ENCODE measurements at regions not wholly inside any gene's neighbourhood (a gene's known extent, or its start where the extent isn't known, plus 50 kb on each side); places are given as distances from the start of the nearest gene placed in this dataset.

GRCh38 chr3:6719999-6720398 is 140.9 kb upstream of the GRM7 start:
- no peak for DNase-seq (ENCODE audit: low read depth, low spot score)
- BruUV-seq (replicated peaks) = no TSS peak
- Histone ChIP-seq H3K27ac (ENCODE audit: insufficient read depth, low read depth, low read length) (no peak overlapping the region), H3K9me1 (replicated peaks; ENCODE audit: control insufficient read depth, extremely low read depth, insufficient read depth, low read length) (no peaks in the 10 kb centered on the region), H3K79me2 (ENCODE audit: control insufficient read depth, insufficient read depth, low read length) (no peaks in the 10 kb centered on the region), H2AFZ (ENCODE audit: low read depth, low read length) (no peak overlapping the region), H3K36me3 (ENCODE audit: control insufficient read depth in 2 of 2, extremely low read depth in 1 of 2, insufficient read depth in 2 of 2, low read length in 2 of 2) (no peaks in the 10 kb centered on the region), H3K27me3 (ENCODE audit: control insufficient read depth in 2 of 2, insufficient read depth in 2 of 2, low read length in 2 of 2) (no peaks in the 10 kb centered on the region), H3K4me3 (replicated peaks in 1 of 3; ENCODE audit: insufficient read depth in 1 of 3, low read depth in 1 of 3, low read length in 3 of 3) (no peak overlapping the region), H3K9ac (replicated peaks; ENCODE audit: extremely low read depth, insufficient read depth, low read length) (no peak overlapping the region), H3K4me2 (ENCODE audit: insufficient read depth, low read length) (no peak overlapping the region), H3K4me1 (ENCODE audit: control insufficient read depth, extremely low read depth, insufficient read depth, low read length) (no peaks in the 10 kb centered on the region), H4K20me1 (replicated peaks; ENCODE audit: control insufficient read depth, extremely low read depth, insufficient read depth, low read length) (no peaks in the 10 kb centered on the region), H3K9me3 (replicated peaks; ENCODE audit: control insufficient read depth, insufficient read depth, low read length) (no peaks in the 10 kb centered on the region)
- TF ChIP-seq GATA2 (IDR thresholded peaks at IDR 0.05; ENCODE audit: insufficient read depth, insufficient read length, low read depth, low read length) (no peak), JUN (IDR thresholded peaks at IDR 0.05; ENCODE audit: borderline replicate concordance, insufficient read depth, insufficient read length, low read depth) (no peak), MAX (IDR thresholded peaks at IDR 0.05; ENCODE audit: insufficient read depth, insufficient read length) (no peak), POLR2A (IDR thresholded peaks at IDR 0.05; ENCODE audit: low read depth, low read length) (no peak), POLR2AphosphoS5 (IDR thresholded peaks at IDR 0.05; ENCODE audit: insufficient read depth, low read depth, low read length) (no peak), MYC (IDR thresholded peaks at IDR 0.05; ENCODE audit: low read depth, low read length) (no peak), CTCF (IDR thresholded peaks at IDR 0.05; ENCODE audit: extremely low read depth in 1 of 2, insufficient read depth in 1 of 2, low read depth in 1 of 2, low read length in 2 of 2) (no peak), FOS (IDR thresholded peaks at IDR 0.05; ENCODE audit: borderline replicate concordance, insufficient read depth, low read length) (no peak), EZH2 (IDR thresholded peaks at IDR 0.05; ENCODE audit: borderline replicate concordance, low read depth, low read length, severe bottlenecking) (no peak)
- intact Hi-C loops (cut with micrococcal nuclease) (no loop called here), dilution Hi-C loops (cut with MboI; ENCODE audit: extremely low pct_ligation_motif_present, low sequenced_read_pairs) (no loop called here)
- POLR2A ChIA-PET = no interaction called here
- FAIRE-seq = no peak
- CTCF ChIA-PET = no interaction called here

Data from endothelial cell of umbilical vein (primary cell).